ENCODE measurements at regions not wholly inside any gene's neighbourhood (a gene's known extent, or its start where the extent isn't known, plus 50 kb on each side); places are given as distances from the start of the nearest gene placed in this dataset.

- Histone ChIP-seq H3K9ac (ENCODE audit: low read depth in 1 of 2, low read length in 2 of 2) (no peak overlapping the region), H3K27ac (ENCODE audit: low read depth in 1 of 2, low read length in 2 of 2) (no peak overlapping the region), H3K27me3 (ENCODE audit: control insufficient read depth in 4 of 4, insufficient read depth in 4 of 4, low read length in 3 of 4) (no peaks in the 10 kb centered on the region), H3K4me1 (ENCODE audit: control insufficient read depth in 4 of 4, insufficient read depth in 4 of 4, low read length in 3 of 4) (no peaks in the 10 kb centered on the region), H3K4me3 (ENCODE audit: low read depth in 1 of 3, low read length in 3 of 3) (no peak overlapping the region), H3K36me3 (ENCODE audit: control insufficient read depth in 4 of 4, insufficient read depth in 3 of 4, low read depth in 1 of 4, low read length in 3 of 4) (no peaks in the 10 kb centered on the region), H3K9me3 (ENCODE audit: control insufficient read depth in 4 of 4, low read length in 3 of 4) (peaks cover 0 to 3% (median 0%) of the 10 kb centered on the region in 4 donors)
- DNase-seq (ENCODE audit: low spot score): no peak
- TF ChIP-seq, protein P1, sequence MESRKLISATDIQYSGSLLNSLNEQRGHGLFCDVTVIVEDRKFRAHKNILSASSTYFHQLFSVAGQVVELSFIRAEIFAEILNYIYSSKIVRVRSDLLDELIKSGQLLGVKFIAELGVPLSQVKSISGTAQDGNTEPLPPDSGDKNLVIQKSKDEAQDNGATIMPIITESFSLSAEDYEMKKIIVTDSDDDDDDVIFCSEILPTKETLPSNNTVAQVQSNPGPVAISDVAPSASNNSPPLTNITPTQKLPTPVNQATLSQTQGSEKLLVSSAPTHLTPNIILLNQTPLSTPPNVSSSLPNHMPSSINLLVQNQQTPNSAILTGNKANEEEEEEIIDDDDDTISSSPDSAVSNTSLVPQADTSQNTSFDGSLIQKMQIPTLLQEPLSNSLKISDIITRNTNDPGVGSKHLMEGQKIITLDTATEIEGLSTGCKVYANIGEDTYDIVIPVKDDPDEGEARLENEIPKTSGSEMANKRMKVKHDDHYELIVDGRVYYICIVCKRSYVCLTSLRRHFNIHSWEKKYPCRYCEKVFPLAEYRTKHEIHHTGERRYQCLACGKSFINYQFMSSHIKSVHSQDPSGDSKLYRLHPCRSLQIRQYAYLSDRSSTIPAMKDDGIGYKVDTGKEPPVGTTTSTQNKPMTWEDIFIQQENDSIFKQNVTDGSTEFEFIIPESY (IDR thresholded peaks at IDR 0.05): no peak
- TF ChIP-seq REST (IDR thresholded peaks at IDR 0.05): no peak
- no peak for TF ChIP-seq RXRA (IDR thresholded peaks at IDR 0.05)
- TF ChIP-seq RAD21 (IDR thresholded peaks at IDR 0.05): no peak
- TF ChIP-seq HNF4G (IDR thresholded peaks at IDR 0.05): no peak
- no peak for TF ChIP-seq HNF4A (conservative IDR thresholded peaks at IDR 0.05)
- TF ChIP-seq, protein P2, sequence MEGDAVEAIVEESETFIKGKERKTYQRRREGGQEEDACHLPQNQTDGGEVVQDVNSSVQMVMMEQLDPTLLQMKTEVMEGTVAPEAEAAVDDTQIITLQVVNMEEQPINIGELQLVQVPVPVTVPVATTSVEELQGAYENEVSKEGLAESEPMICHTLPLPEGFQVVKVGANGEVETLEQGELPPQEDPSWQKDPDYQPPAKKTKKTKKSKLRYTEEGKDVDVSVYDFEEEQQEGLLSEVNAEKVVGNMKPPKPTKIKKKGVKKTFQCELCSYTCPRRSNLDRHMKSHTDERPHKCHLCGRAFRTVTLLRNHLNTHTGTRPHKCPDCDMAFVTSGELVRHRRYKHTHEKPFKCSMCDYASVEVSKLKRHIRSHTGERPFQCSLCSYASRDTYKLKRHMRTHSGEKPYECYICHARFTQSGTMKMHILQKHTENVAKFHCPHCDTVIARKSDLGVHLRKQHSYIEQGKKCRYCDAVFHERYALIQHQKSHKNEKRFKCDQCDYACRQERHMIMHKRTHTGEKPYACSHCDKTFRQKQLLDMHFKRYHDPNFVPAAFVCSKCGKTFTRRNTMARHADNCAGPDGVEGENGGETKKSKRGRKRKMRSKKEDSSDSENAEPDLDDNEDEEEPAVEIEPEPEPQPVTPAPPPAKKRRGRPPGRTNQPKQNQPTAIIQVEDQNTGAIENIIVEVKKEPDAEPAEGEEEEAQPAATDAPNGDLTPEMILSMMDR (IDR thresholded peaks at IDR 0.05; ENCODE audit: low read depth, low read length, missing input control): no peak
- no peak for TF ChIP-seq JUND (IDR thresholded peaks at IDR 0.05)
- TF ChIP-seq SP1 (IDR thresholded peaks at IDR 0.05): no peak
- TF ChIP-seq, protein P3, sequence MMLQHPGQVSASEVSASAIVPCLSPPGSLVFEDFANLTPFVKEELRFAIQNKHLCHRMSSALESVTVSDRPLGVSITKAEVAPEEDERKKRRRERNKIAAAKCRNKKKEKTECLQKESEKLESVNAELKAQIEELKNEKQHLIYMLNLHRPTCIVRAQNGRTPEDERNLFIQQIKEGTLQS (IDR thresholded peaks at IDR 0.05): no peak
- TF ChIP-seq FOXA2 (IDR thresholded peaks at IDR 0.05): no peak
- no peak for TF ChIP-seq TAF1 (conservative IDR thresholded peaks at IDR 0.05)
- 35% methylated on average over 3 of the region's 3 CpGs for WGBS
Observed at GRCh38 chr6:128784266-128784665, 98.7 kb upstream of the LAMA2 start.

DNA sequence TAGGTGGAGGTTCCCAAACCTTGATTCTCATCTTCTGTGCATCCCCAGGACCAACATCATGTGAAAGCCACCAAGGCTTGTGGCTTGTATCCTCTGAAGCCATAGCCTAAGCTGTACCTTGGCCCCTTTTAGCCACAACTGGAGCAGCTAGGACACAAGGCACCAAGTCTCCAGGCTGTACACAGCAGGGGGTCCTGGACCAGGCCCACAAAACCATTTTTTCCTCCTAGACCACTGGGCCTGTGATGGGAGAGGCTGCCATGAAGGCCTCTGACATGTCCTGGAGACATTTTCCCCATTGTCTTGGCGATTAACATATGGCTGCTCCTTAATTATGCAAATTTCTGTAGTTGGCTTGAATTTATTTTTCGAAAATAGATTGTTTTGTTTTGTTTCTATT is 114.8 kb upstream of the LAMA2 start:
- no peak for TF ChIP-seq SP1 (IDR thresholded peaks at IDR 0.05)
- no peak for TF ChIP-seq GABPA (IDR thresholded peaks at IDR 0.05 in 1 of 2, conservative IDR thresholded peaks at IDR 0.05 in 1 of 2)
- no peak for TF ChIP-seq EGR1 (IDR thresholded peaks at IDR 0.05; ENCODE audit: low read depth in 2 of 2)
- TF ChIP-seq JUND (IDR thresholded peaks at IDR 0.05): no peak
- TF ChIP-seq, protein P4, sequence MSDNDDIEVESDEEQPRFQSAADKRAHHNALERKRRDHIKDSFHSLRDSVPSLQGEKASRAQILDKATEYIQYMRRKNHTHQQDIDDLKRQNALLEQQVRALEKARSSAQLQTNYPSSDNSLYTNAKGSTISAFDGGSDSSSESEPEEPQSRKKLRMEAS (IDR thresholded peaks at IDR 0.05): no peak
- TF ChIP-seq, protein P3 (IDR thresholded peaks at IDR 0.05): no peak
- no peak for TF ChIP-seq NR2F2 (IDR thresholded peaks at IDR 0.05)
- no peak for TF ChIP-seq HNF4G (IDR thresholded peaks at IDR 0.05)
- TF ChIP-seq TAF1 (conservative IDR thresholded peaks at IDR 0.05): no peak
- TF ChIP-seq HNF4A (conservative IDR thresholded peaks at IDR 0.05): no peak
- TF ChIP-seq FOXA2 (IDR thresholded peaks at IDR 0.05): no peak
- no peak for TF ChIP-seq REST (IDR thresholded peaks at IDR 0.05)
- H3K4me3 ChIP-seq (ENCODE audit: low read depth in 1 of 3, low read length in 3 of 3): no peak overlapping the region
- no peak overlapping the region for H3K27ac ChIP-seq (ENCODE audit: low read depth in 1 of 2, low read length in 2 of 2)
- H3K27me3 ChIP-seq (ENCODE audit: control insufficient read depth in 4 of 4, insufficient read depth in 4 of 4, low read length in 3 of 4): no peaks in the 10 kb centered on the region
- H3K9ac ChIP-seq (ENCODE audit: low read depth in 1 of 2, low read length in 2 of 2): no peak overlapping the region
- H3K36me3 ChIP-seq (ENCODE audit: control insufficient read depth in 4 of 4, insufficient read depth in 3 of 4, low read depth in 1 of 4, low read length in 3 of 4): no peaks in the 10 kb centered on the region
- no peak for DNase-seq (ENCODE audit: low spot score)
- no peaks in the 10 kb centered on the region for H3K4me1 ChIP-seq (ENCODE audit: control insufficient read depth in 4 of 4, insufficient read depth in 4 of 4, low read length in 3 of 4)
- H3K9me3 ChIP-seq (ENCODE audit: control insufficient read depth in 4 of 4, low read length in 3 of 4): peaks cover 0 to 2% (median 0%) of the 10 kb centered on the region in 4 donors
- WGBS: 46% methylated on average over 2 of the region's 2 CpGs

Measured in liver (tissue), 8 donors.